Ecto neural progenitor cell (in vitro differentiated cells): ENCODE measurements at regions not wholly inside any gene's neighbourhood (a gene's known extent, or its start where the extent isn't known, plus 50 kb on each side); places are given as distances from the start of the nearest gene placed in this dataset.

ENCODE experiments used
- DNase-seq: peaks from one replicate; pipeline ENCODE4 v3.0.0-alpha.2; 2018; ENCODE audit warnings: low spot score

DNA sequence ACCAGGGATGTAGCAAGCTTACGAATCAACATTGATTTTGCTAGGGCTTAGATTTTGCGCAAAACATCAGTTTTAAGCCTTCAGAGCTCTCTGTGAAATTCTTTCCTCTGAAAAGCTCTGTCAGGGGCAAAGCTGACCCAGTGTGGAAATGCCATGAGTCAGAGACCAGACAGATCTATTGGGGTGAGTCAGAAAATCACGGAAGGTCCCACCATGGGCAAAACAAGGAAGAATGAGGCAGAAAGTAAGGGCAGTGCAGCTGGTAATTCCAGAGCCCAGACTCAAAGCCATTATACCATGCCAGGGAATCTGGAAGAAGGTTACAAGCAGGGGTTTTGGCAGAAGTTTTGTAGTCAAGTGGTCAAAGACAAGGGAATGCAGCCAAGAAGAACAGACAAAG, 256.6 kb upstream of the CTAGE1 start:
- DNase-seq, result no peak

DNA sequence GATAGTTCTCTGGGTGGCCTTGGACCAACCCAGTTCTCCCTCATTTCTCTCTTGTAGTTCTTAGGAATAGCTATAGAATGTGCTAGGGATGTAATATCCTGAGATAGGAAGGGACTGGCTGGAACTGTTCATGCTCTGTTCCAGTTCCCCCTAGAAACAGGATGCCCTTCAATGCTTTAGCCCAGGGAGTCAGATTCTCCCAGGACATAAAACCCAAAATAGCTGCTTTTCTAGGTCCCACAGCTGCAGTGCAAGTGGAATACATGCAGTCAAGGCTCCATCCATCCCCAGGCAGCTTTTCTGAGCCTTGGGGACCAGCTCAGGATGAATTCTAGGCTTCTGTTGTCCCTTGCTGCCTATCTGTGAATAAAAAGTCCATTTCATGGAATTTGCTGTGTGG, 257.3 kb upstream of the CTAGE1 start:
- DNase-seq, result no peak

DNA sequence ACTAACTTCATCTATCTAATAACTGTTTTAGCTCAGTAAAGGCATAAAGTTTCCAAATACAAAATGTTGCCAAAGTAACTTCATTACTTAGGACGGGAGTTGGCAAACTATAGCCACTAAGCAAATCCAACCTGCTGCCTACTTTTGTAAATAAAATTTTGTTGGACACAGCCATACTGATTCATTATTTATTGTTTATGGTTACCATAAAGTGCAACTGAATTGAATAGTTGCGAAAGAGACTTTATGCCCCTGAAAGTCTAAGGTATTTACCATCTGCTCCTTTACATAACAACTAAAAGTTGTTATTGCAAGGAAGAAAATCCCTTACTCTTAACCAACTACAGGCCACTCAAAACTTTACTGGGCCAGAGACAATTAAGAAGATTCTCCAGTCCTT, 256.7 kb upstream of the RBBP8 start:
- no peak for DNase-seq

DNA sequence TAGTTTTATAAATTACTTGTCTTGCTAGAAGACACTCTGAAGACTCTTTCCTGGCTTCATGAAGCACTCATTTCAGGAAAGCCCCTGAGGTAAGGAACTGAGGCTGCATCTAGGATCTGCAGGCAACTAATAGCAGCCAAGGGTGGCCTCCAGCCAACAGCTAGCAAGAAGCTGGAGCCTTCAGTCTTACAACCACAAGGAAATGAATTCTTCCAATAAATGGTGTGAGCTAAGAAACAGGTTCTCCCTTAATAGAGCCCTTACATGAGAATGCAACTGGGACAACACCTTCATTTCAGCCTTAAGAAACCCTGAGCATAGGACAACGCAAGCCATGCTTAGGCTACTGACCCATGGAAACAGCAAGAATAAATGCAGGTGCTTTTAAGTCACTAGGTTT, 254.6 kb upstream of the RBBP8 start:
- DNase-seq, result no peak

DNA sequence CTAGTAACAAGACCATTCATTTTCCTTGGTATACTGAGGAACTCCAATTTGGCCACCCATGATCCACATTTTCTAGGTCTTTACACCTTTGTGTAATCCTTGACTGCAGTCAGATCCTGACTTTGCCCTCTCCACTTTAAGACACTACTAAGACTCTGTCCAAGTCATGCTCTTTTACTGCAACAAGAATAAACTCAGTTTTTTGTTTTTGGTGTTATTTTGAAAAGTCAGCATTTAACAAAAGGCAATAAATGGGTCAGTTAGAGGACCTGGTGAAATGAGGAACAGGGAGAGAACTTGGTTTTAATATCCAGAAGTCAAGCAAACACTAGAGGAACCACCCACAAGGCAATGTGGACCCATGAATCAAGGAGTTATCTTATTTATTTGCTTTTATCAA, 252.2 kb upstream of the RBBP8 start:
- DNase-seq, result no peak

DNA sequence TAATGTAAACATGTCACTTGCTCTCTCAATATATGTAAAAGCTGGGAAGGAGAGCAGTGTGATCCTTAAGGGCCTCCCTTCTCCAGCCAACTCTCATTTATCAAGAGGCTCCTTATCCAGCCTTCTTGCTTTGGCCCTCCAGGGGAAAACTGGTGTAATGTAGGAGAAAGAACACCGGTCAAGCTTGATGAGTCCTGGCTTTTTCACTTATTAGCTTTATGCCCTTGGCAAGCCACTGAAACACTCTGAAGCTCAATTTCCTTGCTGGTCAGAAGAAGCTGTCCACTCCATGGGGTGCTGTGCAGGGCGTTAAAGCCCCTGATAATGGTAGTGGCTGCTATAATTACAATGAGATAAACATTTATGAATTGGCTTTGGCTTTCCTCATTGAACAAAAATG, 251.2 kb upstream of the RBBP8 start:
- no peak for DNase-seq

DNA sequence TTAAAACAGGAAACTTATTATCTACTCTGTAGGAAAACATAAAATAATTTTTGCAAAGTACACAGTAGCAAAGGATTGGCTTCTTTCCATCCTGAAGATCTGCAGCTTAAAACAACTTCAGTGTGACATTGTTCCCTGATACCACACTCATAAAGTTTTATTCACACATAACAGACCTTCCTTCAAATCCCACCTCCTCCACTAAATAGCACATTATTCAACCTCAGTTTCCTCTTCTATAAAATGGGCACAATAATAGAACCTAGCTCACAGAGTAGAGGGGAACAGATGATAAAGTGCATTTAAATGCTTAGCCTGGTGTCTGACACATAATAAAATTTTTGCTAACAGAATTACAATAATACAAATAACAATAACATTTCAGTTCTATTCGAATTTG, 250.4 kb upstream of the RBBP8 start:
- DNase-seq, result no peak

DNA sequence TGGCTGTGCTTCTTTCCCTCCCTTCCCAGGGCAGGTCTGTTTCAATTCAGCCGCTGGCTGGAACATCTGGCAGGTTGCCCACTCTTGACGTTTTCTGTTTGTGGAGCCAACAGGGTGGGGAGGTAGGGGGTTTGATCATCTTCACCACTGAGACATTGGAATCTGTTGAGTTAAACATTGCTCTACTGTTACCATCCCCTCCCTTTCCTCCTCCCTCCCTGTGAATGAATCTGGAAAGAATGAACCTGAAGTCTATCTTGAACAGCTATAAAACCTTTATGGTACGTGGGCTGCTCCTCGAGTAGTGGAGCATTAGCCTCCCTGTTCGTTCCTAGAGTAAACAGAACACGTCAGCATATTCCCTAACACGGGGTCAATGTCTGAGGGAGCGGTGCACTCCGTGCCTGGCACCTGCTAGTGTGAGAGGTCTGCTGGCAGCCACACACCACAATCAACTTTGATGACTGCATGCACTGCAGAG, 249.9 kb upstream of the RBBP8 start:
- no peak for DNase-seq

DNA sequence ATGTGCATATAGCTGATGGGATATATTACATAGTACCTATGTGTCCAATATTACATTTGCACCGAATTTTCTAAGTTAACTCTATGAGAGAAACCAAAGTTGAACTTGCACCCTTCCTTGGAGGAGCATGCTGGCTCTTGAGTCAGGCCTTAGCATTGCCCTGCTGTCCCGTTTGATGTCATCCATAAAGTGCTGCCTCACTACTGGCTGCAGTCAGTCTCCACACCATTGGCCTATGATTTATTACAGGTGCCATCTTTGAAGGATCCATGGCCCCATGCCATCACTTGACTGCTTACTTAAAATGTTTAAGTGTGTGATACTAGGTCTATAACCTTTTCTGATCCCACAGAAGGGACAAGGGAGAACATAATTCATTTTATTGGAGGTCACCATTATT, 249.3 kb upstream of the RBBP8 start:
- DNase-seq, result no peak

DNA sequence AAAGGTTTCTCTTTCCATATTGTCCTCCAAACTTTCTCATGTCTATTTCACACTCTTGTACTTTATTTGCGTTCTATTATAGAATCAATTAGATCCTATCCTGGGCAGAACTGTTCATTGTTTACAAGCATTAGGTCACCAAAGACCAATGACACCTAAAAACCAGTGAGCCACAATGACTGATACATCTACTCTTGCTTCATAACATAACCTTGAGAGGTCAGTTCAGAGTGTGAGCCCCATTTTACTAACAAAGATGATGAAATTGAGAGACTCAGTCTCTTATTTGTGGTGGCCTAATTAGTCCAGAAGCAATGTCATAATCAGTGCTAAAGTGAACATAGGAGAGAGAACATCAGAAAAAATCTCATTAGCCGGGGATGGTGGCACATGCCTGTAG, 248.9 kb upstream of the RBBP8 start:
- DNase-seq, result no peak

DNA sequence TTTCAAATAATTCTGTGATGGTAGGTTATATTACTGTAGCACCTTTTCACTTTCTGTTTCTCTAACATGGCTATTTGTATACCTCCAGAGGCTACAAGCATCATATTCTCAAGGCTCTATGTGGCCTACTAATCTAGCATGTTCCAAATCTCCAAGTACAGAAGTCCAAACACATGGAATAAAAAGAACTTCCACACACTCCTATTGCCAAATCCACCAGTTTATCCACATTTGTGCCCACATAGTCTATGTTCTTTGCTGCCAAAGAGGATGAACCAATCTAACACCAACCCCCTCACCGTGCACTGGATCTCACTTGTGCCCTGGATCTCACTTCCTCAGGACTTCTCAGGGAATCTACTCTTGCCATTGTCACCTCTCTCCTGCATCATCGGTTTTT, 247.3 kb upstream of the RBBP8 start:
- DNase-seq, result no peak

DNA sequence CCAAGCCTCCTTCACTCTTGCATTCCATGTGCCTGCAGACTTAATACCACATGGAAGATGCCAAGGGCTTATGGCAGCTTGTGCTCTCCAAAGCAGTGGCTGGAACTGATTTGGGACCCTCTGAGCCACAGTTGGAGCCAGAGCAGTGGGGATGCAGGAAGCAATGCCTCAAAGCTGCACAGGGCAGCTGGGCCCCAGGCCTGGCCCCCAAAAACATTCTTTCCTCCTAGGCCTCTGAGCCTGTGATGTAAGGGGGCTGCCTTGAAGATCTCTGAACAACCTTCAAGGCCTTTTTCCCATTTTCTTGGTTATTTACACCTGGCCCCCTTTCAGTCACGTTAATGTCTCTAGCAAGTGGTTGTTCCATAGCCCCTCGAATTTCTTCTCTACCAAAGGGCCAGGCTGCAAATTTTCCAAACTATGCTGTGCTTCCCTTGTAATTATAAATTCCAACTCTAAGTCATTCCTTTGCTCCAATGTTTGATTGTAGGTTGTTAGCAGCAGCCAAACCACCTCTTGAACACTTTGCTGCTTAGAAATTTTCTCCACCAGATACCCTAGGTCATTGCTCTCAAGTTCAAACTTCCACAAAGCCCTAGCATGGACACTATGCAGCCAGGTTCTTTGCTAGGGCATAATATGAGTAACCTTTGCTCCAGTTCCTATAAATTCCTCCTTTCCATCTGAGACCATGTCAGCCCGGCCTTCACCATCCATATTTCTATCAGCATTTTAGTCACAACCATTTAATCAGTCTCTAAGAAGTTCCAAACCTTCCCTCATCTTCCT, 245.0 kb upstream of the RBBP8 start:
- no peak for DNase-seq

DNA sequence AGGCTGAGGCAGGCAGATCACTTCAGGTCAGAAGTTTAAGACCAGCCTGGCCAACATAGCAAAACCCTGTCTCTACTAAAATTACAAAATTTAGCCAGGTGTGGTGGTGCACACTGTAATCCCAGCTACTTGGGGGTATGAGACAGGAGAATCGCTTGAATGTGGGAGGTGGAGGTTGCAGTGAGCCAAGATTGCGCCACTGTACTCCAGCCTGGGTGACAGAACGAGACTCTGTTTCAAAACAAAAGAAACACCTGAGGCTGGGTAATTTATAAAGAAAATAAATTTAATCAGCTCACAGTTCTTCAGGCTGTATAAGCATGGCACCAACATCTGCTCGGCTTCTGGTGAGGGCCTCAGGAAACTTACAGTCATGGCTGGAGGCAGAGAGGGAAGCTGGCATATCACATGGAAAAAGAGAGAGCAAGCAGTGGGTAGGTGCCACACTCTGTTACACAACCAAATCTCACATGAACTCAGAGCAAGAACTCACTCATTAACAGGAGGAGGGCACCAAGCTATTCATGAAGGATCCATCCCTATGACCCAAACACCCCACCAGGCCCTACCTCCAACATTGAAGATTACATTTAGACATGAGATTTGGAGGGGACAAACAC, 244.1 kb upstream of the RBBP8 start:
- DNase-seq, result no peak

DNA sequence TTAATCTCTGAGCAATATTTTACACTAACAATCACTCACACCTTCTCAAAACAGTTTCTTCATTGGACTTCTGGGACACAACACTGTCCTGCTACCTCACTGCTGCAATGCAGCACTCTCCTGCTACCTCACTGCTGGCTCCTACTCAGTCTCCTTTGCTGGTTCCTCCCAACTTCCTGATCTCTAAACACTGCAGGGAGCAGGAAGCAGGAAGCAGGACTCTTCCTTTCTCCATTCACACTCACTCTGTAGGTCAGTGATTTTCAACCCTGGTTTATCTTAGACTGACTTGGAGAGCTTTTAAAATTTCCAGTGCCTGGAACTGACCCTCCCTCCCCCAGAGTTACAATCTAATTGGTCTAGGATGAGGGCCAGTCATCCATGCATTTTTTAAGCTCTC, 243.4 kb upstream of the RBBP8 start:
- DNase-seq, result no peak

DNA sequence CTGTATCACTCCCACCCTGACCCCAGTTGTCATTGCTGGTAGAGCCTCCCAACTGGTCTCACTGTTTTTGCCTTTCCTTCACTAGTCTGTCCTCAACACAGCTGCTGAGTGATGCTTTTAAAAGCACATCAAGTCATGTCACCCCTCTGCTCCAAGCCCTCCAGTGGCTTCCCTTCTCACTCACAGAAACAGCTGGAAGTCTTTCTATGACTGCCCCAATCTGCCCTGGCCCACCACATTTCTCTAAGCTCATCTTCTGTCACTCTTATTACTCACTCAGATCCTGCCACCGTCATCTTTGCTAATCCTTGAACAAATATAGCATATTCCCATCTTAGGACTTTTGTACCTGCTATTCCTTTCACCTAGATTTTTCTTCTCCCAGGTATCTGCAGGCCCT, 242.6 kb upstream of the RBBP8 start:
- no peak for DNase-seq

DNA sequence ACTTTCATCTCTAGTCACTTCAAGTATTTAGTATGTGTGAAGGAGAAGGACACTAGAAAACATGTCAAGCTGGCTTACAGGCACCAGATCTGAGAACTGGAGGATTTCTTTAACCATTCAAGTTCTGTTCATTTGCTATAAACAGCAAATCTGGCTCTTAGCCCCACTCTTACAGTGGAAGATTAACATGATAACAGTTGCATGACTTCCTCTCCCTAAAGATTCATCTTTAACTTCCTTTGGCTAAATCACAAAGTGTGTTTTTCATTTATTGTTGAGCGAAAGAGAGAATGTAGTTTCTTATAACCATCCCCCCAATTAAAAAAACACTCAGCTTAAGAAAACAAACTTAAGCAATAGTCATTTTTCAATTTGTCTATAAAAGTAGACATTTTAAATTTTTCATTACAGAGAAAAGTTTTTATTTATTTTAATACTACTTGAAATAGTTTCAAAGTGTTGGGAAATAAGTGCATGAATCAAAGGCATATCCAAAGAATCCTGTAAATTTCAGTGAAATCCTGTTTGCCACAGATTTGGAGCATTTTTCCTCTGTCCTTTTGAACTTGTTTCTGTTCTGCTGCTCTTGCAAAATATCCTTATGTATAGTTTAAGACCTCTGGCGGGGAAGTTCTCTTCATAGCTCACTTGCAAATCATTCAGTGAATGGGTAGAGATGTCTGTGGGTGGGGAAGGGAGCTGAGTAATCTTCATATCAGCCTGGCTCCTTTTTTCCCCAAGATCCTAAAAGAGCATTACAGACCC, 241.0 kb upstream of the RBBP8 start:
- DNase-seq, result no peak

DNA sequence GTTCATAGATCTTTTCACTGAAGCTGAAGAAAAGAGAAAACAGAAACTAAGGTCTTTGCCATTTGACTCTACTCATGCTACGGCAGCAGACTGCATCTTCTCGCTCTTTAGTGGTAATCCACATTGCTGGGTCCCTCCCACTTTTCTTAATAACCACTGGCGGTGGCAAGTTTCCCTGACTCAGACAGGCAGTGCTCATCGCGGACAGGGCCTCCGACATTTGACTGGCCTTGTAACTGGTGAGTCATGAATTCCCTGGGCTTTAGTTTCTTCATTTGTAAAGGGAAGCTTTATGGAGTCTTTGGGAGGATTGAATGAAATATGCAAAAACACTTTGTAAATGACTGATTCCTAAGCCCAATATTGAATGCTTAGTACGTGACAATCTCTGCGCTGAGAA, 238.2 kb upstream of the RBBP8 start:
- DNase-seq, result no peak

DNA sequence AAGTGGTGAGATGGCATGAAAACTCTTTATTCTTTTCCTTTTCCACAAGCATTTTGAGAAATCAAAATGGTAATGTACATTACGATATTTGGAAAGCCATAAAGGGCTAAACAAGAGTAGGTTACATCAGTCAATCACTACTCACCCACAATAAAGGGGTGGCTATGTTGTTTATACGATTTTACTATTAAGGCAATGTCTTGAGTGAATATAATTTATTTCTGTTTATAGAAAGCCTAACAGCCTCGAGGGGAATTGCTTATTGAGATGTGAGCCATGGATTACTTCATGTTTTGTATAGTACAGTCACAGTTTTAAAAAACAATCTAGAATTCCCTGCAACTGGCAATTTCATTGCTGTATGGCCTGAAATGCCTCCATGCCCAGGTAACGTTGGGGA, 237.5 kb upstream of the RBBP8 start:
- no peak for DNase-seq

DNA sequence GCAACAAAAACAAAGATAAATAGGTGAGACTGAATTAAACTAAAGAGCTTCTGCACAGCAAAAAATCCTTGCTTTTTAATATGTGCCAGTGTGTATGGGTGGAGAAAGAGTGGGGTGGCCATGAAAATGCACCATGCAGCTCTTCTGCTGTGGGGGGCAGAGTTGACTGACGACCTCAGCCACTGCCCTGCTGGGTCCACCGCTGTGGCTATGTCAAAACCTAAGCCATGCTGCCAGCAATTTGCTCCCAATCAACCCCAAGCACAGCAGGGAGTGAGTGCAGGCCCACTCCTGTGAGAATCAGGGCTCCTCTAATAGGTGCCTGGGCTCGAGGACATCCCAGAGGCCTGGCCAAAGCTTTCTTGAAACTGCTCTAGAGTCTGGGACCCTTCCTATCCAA, 235.6 kb upstream of the RBBP8 start:
- DNase-seq, result no peak

DNA sequence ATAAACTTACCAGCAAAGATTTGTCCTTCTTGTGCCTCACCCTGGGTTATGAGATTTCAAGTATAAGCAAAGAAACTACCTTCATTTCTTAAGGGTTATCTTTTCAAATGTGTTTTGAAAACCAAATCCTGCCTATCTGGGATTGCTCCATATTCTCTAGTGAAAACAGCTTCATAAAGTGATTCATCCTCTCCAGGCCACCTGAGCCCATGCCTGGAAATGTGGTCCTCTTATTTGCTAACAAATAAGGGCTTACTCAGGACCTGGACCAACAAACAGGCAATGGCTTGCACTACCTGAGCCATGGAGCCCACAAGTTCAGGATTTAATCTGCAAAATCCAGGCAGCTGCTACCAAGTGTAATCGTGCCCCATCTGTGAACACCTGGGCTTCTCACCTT, 234.4 kb upstream of the RBBP8 start:
- DNase-seq, result no peak

DNA sequence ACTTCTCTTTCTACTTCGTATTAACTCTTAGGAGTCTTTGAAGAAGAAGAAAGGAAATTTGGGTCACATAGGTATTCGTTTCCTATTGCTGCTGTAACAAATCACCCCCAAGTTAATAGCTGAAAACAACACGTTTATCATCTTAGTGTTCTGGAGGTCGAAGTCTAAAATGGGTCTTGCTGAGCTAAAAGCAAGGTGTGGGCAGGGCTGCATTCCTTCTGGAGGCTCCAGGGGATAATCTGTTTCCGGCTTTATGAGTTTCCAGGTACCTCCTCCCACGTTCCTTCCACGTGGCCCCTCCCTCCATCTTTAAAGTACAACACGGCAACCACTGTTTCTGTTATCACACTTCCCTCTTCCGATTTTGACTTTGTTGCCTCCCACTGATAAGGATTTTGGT, 233.5 kb upstream of the RBBP8 start:
- DNase-seq, result no peak

DNA sequence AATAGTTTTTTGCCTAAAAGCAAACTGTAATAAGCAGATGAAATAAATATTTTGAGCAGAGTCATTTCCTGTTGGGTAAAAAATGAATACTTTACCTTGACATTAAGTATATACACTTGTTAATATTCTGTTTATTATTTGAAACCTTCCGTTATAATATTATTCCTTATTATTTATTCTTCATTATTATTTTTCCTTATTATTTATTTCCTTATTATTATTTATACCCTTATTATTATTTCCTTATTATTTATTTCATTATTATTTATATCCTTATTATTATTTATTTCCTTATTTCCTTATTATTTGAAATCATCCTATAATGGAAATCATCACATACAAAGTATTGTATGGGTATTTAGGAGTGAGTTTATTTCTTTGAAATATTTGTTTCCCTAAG, 232.2 kb upstream of the RBBP8 start:
- no peak for DNase-seq

DNA sequence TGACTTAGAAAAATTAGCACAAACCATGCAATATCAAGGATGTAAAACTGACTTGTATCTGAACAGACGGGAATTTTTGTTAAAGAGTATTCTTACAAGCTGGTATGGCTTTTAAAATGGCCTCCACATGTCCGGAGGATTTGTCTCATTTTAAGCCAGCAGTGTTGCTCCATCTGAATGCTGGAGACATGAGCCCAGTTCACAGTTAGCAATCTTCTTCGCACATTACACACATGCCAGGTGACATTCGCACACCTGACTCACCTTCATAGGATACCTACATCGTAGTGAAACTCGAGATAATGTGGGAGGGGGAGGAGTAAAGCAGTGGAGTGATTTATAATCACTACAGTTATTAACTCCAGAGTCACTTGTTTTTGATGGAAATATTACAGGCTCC, 231.8 kb upstream of the RBBP8 start:
- no peak for DNase-seq
